RCC 7860 (cell line): ENCODE measurements at regions not wholly inside any gene's neighbourhood (a gene's known extent, or its start where the extent isn't known, plus 50 kb on each side); places are given as distances from the start of the nearest gene placed in this dataset.

Experiments
- DNase-seq: peaks from one replicate; pipeline ENCODE4 v3.0.0-alpha.2; 2015; ENCODE audit warnings: low spot score
- FAIRE-seq: peaks from 2 replicates; lab custom pipeline; 2012; peaks lifted over from hg19 to GRCh38; lab: Jason Lieb, UNC

DNA sequence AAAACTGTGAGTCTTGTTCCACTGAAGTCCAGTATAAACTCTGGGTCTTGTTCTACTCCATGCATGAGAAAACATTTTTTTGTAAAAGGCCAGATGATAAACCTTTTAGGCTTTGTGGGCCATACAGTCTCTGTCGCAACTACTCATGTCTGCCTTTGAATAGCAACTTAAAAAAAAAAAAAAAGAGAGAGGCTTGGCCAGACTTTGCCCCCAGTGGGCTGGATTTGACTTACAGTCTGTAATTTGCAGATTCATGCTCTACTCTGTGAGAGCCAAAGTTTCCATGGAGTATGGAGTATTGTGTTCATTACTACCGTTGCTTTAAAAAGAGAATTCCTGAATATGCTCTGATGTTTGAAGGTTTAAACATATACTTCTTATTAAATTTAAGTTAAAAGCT, 654.9 kb upstream of the PKN2 start:
- FAIRE-seq (no peak), DNase-seq (no peak)

DNA sequence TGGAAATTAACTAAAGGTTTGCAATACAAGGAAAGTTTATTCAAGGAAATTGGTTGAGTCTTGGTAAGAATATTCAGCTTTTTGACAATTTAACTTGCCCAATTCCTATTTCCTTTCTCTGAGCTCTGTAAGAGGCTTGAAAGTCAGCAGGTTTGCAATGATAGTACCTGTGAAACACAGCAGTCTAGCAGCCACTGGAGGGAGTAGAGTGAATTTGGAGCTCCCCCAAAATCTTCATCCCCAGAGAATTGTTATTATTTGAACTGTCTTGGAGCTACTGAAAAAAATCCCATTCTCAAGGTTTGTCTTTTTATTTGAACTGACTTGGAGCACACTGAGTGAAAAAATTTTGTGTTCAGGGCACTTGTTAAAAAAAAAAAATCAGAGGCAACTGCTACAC, 654.2 kb upstream of the PKN2 start:
- FAIRE-seq: no peak
- DNase-seq: no peak

DNA sequence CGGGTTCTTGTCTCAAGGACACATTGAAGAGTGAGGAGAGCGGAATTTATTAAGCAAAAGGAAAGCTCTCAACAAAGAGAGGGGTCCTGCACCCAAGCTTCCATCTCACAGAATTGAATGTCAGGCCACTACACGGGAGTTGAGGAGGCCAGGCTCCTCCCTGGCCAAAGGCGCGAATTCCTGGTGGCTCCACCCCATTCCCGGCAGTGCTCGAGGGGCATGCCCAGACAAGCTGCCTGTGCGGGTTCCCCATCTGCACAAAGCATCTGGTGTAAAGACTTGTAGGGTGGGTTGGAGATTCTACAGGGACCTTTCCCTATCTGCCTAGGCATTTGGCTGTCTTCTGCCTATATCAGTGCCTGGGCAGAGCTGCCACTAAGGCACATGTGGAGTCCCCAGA, 648.5 kb upstream of the PKN2 start:
- FAIRE-seq: no peak
- DNase-seq: no peak

DNA sequence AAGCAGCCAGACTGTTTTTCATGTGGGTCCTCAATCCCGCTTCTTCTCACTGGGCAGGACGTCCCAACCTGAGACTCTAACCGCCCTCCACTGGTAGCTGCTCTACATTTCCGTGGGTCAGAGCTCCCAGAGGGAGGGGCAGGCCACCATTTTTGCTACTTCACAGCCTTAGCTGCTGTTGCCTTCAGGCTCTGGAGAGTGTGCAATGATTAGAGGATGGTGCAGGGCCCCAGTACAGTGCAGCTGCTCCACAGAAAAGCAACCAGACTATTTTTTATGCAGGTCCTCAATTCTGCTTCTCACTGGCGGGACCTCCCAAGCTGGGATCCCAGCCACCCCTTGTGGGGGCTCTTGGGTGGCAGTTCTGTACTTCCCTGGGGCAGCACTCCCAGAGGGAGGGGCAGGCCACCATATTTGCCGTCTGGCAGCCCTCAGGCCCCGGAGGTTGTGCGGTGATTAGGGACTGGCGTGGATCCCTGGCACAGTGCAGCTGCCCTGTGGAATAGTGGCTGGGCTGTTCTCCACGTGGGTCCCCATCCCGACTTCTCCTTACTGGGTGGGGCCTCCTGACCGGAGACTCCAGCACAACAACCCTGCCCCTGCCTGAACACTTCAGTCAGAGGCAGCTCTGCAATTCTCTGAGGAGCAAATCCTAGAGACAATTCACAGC, 647.6 kb upstream of the PKN2 start:
- DNase-seq (no peak), FAIRE-seq (no peak)

DNA sequence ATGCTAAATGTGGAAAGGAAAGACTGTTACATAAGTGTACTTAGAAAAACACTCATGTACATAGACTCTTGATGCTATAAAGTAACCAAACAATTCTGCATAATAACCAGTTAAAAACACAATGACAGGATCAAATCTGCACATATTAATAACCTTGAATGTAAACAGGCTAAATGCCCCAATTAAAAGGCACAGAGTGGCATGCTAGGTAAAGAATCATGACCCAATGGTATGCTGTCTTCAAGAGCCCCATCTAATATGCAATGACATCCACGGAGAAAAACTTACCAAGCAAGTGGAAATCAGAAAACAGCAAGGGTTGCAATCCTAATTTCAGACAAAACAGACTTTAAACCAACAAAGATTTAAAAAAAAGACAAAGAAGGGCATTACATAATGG, 644.8 kb upstream of the PKN2 start:
- no peak for DNase-seq
- FAIRE-seq: no peak

DNA sequence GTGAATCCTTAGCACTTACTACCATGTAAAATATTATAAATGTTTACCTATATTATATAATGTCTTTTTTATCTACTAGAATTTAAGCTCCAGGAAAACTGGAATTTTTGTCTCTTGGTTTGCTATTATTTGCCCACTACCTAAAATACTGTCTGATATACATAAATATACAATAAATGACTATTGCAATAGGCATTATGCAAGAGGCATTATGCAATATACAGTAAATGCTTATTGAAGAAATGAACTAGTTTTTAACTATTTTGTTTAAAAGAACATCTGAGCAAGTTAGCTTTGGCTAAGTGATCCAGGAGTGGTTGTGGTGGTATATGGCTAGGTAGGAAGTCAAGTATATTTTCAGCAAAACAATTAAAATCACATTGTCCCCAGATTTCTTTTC, 640.2 kb upstream of the PKN2 start:
- no peak for FAIRE-seq
- DNase-seq: no peak

DNA sequence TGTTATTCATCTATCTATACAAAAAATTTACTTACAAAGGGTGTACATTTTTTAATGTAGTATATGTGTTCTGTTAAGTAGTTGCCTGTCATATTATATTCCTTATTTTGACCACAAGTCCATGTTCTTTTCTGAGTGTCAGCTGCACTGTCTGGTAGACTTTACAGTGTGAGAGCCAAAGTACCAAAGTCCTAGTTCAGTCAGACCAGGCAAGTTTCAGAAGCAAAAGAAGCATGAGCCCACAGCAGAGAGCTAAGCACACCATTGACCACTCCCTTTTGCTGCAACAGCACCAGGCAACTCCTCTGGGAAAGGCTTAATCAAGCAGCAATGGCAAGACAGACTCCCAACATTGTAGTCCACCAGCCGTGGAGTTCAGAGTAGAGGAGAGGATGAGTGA, 631.9 kb upstream of the PKN2 start:
- DNase-seq (no peak), FAIRE-seq (no peak)

DNA sequence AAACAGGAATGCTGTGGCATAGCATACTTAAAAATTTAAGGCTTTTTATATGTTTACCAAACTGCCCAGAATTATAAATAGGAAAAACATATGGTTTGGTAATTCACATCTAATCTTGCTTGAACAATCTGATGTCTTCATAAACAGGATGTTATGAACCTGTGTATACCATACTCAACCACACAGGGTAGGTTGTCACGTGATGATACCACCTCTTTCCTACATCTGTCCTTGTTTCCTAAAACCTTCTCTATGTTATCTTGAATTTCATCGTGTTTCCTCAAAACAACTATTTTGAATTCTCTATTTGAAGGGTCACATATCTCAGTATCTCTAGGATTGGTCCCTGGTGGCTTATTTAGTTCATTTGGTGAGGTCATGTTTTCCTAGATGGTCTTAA, 631.0 kb upstream of the PKN2 start:
- no peak for DNase-seq
- no peak for FAIRE-seq

DNA sequence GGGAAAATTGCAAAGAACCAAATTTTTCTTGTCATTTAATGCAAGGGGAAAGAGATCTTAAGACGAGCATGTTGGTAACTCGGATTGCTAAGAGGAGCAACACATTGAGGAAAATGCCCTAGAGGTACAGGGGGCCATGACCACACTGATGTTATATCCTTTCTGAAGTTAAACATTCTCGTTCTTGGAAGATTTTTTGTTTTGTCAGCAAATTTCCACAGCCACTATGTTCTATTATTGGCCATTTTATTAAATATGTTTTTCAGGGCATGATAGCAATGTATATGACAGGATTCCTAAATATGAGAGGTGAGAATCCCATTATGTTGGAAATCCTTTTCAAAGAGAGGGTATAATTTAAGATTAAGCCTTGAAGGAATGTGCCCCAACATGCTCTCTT, 627.2 kb upstream of the PKN2 start:
- no peak for DNase-seq
- no peak for FAIRE-seq

DNA sequence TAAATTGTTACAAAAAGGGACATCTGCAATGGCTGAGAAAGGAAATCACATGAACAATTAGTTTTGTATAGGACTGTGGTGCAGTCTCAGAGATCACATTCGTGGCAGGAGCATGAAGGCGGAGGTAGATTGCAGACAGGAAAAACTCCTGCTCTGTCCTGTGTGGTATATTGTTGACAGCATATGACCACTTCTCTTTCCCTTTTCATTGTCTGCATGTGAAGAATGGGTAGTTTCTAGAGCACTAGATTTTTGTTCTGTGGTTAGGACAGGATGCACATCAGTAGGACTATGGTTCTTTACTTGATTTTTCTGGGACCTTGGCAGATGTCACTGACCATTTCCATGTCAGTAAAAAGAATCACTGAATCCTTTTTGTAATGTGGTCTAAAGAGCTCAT, 625.9 kb upstream of the PKN2 start:
- FAIRE-seq: no peak

DNA sequence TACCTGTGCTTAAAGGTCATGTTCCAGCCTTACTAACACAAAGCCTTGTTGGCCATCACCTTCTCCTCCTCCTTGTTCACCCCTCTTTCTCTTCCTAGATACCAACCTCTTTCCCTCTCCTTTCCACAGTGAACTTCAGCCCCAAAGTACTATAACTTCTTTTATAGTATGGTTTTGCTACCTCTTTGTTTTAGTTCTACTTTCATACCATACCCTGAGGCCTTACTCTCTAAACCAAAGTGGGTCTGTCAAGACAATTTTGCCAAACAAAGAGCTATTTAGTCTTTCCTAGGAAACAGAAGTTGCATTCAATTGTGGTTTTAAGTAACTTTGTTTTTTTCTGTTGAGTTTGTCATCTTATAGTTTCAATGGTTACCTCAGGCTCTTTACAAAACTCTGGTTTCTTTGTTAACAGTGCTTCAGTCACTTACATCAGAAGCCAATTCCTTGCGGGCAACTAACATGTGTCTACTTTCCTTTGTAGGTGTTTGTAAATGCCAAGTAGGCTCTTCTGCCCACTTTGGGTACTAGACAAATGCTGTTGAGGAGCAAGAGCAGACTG, 623.9 kb upstream of the PKN2 start:
- FAIRE-seq: no peak

More for the DNA sequence above, 625.9 kb upstream of the PKN2 start:
- DNase-seq: no peak

DNA sequence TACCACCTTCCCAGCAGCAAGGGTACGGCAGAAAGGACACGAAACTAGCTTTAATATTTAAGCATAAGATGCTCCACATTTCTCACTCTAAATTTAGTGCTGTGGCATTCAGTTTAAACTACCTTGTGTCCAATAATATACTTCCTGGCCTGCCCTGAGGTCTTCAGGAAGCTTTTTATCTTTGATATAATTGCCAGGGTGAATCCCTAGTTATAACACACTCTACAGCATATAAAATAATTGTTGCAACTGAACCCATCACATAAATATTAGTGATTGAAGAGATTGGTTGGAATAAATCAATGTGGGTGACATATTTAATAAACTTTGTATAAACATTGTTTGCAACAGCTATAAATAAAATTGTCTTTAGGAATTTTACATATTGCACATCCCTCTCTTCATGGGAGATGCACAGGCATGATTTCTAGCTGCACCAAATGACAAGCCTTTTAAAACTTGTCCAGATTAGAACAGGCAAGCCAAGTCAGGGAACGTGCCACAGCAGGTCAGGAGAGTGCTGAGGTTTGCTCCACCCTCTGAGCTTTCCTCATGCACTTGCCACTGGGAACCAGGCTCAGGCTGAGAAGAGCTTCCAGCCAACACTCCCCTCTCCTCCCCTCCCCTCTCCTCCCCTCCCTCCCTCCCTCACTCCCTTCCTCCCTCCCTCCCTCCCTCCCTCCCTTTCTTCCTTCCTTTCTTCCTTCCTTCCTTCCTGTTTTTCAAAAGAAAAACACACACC, 623.2 kb upstream of the PKN2 start:
- FAIRE-seq (no peak), DNase-seq (no peak)

More for the DNA sequence above, 623.9 kb upstream of the PKN2 start:
- DNase-seq: no peak

DNA sequence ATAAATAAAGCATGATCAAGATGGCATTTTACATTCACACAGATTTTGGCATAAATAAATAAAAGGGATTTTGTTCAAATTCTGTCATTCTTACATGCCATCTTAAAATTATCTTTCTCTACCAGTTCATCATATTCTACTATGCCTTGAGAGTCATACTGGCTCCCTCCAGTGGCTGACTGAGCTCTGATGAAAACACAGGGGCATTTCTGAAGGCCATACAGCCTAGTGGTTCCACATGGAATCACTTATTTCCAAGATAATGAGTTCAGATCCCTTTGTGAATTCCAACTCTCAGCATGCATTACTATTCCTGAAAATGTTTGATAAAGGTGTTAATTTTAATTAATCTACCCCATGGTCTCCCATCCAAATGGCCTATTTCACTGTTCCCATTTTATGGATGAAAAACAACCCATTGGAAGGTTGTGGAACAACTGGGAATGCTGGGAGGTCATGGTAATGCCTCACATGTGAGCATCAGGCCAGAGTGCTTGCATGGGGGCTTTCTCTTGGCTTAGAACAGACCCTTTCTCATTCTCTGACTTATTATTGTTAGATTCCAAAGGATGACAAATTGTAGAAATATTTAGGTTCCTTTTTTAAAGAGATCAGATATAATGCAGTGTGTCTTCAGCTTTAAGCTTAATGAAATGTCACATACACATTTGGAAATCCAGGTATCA, 622.4 kb upstream of the PKN2 start:
- peak; percentile 78 for FAIRE-seq
- peak; percentile 53 for DNase-seq

DNA sequence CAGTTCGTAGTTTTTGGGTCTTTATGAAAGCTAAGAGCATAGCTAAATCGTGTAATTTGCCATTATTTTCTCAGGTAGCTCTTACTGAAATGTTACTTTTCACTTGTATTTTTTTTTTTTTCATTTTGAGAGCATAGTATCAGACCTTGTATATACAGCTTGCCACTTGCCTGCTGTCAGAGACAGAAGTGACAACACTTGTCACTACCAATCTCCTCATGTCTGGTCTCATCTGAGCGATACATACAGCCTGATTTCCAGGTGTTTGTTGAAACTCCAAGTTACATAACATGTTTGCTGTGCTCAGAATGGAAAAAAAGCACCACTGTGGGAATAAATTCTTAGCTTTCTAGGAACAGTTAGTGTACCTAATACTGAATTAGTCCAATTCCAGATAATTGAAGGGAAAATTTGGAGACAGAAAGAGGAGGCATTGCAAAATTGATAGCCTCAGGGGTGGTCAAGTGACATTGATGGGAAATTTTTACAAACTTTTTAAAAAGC, 621.4 kb upstream of the PKN2 start:
- FAIRE-seq: no peak
- no peak for DNase-seq

DNA sequence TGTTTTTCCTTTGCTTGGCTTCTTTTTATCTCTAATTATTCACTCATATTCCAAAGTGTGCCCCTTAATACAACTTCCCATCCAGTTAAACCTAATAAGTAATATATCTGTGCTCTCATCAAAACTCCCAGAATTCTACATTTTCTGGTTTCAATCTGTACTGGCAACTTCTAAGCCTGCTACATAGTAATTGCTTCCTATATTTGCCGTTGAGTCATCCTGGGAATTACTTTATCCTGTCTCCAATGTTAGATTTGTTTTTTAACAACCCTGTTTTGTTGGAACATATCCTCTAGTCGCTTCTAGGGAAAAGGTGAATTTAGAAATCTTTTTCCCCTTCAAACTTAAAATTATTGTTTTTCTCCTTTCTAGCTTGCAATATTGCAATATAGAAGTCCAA, 620.5 kb upstream of the PKN2 start:
- FAIRE-seq (peak; percentile 58), DNase-seq (no peak)

DNA sequence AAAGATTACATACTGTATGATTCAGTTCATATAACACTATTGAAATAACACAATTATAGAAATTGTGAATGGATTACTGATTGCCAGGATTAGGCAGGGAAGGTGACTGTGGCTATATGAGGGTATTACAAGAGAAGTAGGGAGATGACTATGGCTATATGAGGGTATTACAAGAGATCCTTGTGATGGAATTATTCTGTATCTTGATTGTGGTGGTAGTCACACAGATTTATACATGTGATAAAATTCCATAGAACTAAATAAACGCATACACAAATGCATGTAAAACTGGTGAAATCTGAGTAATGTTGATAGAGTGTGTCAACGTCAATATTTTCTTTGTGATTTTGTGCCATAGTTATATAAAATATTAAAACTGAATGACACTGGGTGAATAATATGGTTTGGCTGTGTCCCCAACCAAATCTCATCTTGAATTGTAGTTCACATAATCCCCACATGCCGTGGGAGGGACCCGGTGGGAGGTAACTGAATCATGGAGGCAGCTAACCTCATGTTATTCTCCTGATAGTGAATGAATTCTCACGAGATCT, 615.6 kb upstream of the PKN2 start:
- no peak for DNase-seq
- no peak for FAIRE-seq

DNA sequence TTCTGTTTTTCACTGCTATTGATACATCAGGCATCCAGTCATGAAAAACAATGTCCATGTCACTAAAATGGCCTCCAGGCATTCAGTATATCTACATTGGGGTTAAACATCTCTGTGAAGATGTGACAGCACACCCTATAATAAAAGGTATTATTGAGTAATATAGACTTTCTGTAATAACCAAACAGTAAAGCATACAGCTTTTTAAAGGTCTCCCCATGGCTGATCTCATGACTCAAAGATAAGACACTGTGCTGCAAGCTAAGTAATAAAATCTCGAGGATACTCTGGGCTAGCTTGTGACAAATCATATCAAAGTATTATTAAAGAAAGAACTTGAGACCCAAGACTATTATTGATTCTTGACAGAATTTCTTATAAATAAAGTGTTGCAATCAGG, 613.1 kb upstream of the PKN2 start:
- FAIRE-seq (no peak), DNase-seq (no peak)

DNA sequence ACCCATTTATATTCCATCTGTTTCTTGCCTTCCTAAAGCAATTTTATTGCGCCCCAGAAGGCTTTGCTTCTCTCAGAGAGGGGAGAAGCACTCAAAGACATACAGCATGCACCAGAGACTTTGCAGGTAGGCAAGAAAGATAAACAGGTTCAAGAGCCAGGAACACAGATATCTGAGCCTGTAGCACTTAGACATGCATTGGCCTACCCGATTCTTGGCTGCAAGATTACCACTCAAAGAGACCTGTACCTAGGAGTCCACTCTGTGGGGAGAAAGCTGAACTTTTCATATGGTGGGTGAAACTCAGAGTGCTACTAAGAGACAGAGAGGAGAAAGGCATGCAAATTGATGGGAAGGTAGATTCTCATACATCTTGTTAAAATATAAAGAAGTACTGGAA, 609.4 kb upstream of the PKN2 start:
- no peak for DNase-seq
- FAIRE-seq: no peak

DNA sequence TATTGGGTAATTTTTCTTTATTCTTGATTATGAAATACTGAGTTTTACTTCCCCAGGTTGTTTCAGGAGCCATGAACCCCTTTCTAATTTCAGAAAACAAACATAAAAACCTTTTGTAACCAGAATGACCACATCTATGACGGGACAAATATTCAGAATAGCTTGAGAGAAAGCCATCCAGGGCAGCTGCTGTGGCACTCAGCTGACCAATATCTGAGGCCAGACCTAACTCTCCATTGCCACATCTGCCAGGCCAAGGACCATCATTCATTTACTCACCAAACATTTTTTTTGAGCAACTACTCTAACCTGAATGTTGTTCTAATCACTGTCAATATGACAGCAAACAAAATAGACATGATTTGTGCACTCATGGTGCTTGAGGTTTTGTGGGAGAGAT, 608.3 kb upstream of the PKN2 start:
- DNase-seq (no peak), FAIRE-seq (no peak)

DNA sequence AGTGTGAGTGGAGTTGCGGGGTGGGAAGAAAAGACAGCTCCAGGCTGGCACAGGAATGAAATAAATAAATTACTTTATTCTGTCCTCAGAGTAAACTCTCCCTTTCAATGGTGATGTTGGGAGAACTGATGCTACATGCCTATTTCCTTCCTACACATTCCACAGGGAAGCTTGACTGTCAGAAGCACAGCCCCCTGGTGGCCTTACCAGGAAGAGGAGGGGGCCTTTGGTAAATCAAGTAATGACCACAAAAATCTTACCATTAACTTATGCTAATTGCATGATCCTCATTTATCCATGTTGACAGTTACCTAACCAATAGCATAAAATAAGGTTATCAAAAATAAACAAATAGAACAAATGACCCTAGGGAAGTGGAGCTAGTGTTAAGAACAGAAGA, 605.0 kb upstream of the PKN2 start:
- DNase-seq: no peak
- FAIRE-seq: no peak

DNA sequence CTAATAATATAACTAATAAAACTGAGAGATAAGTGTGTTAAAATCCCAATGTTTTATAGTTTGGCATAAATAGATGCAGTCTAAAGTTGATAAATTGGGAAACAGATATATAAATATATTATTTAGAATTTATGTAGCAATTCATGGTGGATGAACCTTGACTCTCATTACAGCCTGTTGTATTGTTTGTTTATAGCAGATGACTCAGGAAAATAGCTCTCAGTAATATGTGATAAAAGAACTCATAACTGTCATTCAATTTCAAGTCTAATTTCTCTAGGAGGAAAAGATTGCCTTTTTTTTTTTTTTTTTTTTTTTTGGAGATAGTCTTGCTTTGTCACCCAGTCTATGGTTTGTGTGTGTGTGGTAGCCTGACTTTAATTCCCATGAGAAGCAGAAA, 603.2 kb upstream of the PKN2 start:
- FAIRE-seq (no peak), DNase-seq (no peak)
